ENCODE measurements at regions not wholly inside any gene's neighbourhood (a gene's known extent, or its start where the extent isn't known, plus 50 kb on each side); places are given as distances from the start of the nearest gene placed in this dataset.
A peak's percentile ranks its signal among the peaks of the same experiment; 100 is the strongest.

DNA sequence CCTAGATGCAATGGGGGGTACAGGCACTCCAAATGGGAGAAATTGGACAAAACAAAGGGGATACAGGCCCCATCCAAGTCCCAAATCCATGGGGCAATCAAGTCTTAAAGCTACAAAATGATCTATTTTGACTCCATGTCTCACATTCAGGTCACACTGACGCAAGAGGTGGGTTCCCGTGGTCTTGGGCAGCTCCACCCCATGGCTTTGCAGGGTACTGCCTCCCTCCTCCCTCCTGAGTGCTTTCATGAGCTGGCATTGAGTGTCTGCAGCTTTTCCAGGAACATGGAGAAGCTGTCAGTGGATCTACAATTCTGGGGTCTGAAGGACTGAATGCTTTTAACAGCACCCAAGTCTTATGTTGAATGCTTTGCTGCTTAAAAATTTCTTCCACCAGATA is 274.5 kb upstream of the LRIG3 start:
- TF ChIP-seq EZH2phosphoT487 (IDR thresholded peaks at IDR 0.05; ENCODE audit: borderline replicate concordance), result no peak
- peak; percentile 25; the same call in 1 of the 2 replicates for TF ChIP-seq CTCF (conservative IDR thresholded peaks at IDR 0.05; ENCODE audit: low read length)
